ENCODE measurements at regions not wholly inside any gene's neighbourhood (a gene's known extent, or its start where the extent isn't known, plus 50 kb on each side); places are given as distances from the start of the nearest gene placed in this dataset.

DNA sequence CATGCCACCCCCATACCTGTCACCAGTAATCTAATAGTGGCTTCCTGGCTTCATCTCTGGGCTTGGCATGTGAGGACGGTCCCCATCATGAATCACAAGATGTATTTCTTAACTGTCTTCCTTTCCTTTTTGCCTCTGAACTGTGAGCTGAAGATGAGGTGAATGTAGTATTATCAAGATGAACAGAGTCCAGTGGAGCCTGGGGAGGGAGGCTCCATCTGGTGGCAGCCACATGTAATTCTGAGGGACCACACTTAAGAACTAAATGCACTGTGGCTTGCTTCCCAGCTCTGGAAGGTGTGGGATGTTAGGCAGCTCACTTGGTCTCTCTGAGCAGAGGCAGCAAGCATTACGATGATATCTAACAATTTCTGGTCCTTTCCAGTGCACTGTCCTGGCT, 354.9 kb upstream of the ASIC2 start:
- TF ChIP-seq GATA2 (IDR thresholded peaks at IDR 0.05; ENCODE audit: low read depth, low read length) (peak; percentile 23; the same call in 1 of the 2 replicates), GATA3 (IDR thresholded peaks at IDR 0.05; ENCODE audit: low read depth, low read length) (no peak)
